HG03521 (cell line): ENCODE measurements at regions not wholly inside any gene's neighbourhood (a gene's known extent, or its start where the extent isn't known, plus 50 kb on each side); places are given as distances from the start of the nearest gene placed in this dataset.

Source experiments
- ATAC-seq: cut with Tn5 transposase; IDR thresholded peaks from one replicate; pipeline ENCODE4 v1.9.1; 2021; ENCODE audit warnings: mild to moderate bottlenecking, moderate library complexity; ENCODE audit not compliant: unreplicated experiment

- no peak for ATAC-seq
Observed at GRCh38 chr5:4542145-4542778, 597.9 kb upstream of the ADAMTS16 start.

- no peak for ATAC-seq
Observed at GRCh38 chr5:4544049-4544670, 596.0 kb upstream of the ADAMTS16 start.

GRCh38 chr5:4547547-4547946 is 592.6 kb upstream of the ADAMTS16 start:
- ATAC-seq: no peak

GRCh38 chr5:4548341-4548740 is 591.8 kb upstream of the ADAMTS16 start:
- no peak for ATAC-seq

GRCh38 chr5:4549351-4549750 is 590.8 kb upstream of the ADAMTS16 start:
- ATAC-seq: no peak

DNA sequence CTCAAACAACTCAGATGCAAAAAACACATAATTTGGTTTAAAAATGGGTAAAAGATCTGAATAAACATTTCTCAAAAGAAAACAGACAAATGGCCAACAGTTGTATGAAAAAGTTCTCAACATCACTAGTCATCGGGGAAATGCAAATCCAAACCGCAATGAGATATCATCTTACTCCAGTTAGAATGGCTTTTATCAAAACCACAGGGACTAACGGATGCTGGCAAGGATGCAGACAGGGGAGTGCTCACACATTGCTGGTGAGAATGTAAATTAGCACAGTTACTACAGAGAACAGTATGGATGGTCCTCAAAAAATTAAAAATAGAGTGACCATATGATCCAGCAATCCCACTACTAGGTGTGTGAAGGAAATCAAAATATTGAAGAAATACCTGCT is 589.1 kb upstream of the ADAMTS16 start:
- no peak for ATAC-seq

DNA sequence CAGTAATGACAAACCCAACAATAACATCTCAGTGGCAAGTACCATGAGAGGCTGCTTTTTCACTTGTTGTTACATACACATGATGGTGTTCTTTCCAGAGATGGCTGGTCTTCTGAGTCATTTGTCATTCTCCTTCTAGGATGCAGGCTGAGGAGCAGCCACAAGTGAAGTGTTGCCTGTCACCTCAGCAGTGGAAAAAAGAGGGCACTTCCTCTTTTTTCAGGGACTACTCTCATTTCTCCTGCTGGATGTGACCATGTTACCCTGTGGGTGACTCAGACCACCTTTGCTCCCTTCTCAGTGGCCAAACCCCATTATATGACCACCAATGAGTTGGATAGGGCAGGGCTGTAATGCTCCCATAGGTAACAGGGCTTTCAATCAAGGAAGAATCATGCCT is 587.0 kb upstream of the ADAMTS16 start:
- ATAC-seq: no peak

DNA sequence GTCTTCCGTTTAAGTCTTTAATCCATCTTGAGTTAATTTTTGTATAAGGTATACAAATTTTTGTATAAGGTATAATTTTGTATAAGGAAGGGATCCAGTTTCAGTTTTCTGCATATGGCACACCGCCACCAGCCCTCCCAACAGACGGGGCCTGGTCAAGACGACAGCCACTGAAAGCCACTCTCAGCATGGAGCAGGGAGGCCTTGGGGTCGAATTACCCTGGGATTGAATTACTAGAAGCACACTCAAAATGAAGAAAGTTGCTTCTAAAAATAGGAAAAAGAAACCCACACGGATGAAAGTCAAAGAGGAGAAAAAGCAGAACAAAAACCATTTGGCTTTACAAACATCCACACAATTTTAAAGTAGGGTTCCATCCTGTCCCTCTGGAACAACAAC is 586.2 kb upstream of the ADAMTS16 start:
- ATAC-seq: no peak

GRCh38 chr5:4555725-4556285 is 584.3 kb upstream of the ADAMTS16 start:
- no peak for ATAC-seq

DNA sequence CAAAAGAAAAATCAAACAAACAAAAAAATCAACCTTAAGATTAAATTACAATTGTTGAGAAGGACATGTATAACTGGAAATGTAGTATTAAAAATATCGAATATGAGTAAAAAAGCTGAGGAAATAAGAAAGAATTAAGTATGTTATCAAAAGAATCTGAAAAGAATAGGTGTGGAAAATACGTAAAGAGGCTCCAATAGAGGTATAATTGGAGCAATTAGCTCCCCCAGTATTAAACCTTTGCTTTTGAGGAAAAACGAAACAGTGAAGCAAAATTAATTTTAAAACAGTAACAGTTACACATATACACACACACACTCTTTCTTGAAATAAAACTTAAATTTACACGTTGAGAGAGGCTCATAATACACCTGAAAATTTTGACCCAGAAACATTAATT is 578.7 kb upstream of the ADAMTS16 start:
- ATAC-seq: no peak

GRCh38 chr5:4563400-4563799 is 576.7 kb upstream of the ADAMTS16 start:
- no peak for ATAC-seq

- no peak for ATAC-seq
Observed at GRCh38 chr5:4570047-4570995, 569.8 kb upstream of the ADAMTS16 start.

GRCh38 chr5:4571248-4571948 is 568.7 kb upstream of the ADAMTS16 start:
- no peak for ATAC-seq

DNA sequence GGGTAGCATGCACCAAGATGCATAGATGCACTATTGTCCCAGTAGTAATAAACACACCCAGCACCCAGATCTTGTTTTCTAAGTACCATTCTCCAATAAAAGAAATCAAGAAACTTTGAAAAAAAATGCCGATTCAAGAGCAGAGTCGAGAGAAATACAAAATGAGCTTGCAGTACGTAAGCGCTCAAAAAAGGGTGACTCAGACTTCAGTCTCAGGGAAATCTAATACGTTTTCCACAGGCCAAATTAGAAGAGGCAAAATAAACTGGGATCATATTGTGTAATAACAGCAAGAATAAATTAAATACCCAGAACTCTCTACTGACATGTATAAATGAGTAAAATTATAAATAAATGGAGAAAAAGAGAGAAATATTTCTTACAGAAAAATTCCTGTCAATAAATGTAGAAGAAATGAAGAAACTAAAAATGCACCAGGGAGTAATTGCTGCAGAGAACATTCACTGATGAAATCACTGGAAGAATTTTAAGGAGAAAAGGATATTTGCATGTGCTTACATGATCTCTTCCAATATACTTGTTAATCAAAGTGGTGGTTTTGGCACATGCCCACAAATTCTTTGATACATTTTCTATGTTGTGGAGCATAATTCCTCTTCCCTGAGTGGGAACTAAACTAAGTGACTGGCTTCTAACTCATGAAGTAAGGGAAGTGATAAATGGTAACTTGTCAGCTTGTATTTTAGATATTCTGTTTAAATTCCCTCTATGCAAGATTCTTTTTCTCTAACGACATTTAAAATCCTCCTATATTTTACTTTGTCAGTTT is 567.6 kb upstream of the ADAMTS16 start:
- no peak for ATAC-seq

GRCh38 chr5:4575608-4576007 is 564.5 kb upstream of the ADAMTS16 start:
- ATAC-seq: no peak

DNA sequence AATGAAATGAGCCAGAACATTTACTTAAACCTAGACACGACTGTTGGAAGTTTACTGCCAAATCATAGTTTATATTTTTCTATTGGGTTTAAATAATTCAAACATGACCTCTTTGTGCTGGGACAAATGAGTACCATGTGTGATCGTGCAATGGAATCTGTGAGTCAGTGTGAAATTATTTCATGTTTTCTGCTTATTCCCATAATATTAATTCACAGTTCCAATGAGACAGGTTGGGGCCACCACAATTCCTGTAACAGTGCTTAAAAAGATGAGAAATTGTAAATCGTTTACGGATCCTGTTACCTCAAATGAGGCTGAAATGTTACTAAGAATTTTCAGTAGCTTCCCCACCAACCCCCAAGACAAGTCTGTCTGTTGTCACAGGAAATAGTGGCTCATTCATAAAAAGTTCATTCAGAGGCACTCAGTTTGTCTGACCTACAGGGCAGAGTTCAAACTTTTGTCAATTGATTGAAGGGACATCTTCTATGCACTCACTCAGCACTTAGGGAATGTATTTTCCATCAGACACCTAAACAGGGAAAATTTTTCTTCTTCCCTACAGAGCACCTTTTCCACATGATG is 563.9 kb upstream of the ADAMTS16 start:
- ATAC-seq: no peak

- no peak for ATAC-seq
Observed at GRCh38 chr5:4576908-4577307, 563.2 kb upstream of the ADAMTS16 start.

- no peak for ATAC-seq
Observed at GRCh38 chr5:4579679-4580078, 560.5 kb upstream of the ADAMTS16 start.

DNA sequence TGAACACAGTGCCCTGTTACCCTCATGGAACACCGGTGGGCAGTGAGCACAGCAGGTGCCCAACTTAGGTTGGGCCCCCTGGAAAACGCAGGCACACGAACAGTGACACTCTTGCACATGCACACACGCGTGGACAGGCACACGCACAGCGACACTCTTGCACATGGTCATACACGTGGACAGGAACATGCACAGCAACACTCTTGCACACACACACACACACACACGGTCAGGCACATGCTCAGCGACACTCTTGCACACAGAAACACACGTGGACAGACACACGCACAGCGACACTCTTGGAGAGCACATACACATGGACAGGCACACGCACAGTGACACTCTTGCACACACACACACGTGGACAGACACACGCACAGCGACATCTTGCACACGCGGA is 559.4 kb upstream of the ADAMTS16 start:
- ATAC-seq: no peak

- ATAC-seq: no peak
Observed at GRCh38 chr5:4581289-4581688, 558.8 kb upstream of the ADAMTS16 start.
